Gastrocnemius medialis (tissue), 4 donors: ENCODE measurements at regions not wholly inside any gene's neighbourhood (a gene's known extent, or its start where the extent isn't known, plus 50 kb on each side); places are given as distances from the start of the nearest gene placed in this dataset.

ENCODE experiments used
- POLR2A ChIP-seq, 2 donors: fragments of 450-650 bp; IDR thresholded peaks; one replicate each; pipeline ENCODE4 v1.6.1; 2017; ENCODE audit warnings: antibody characterized with exemption in 2 of 2, mild to moderate bottlenecking in 2 of 2, moderate library complexity in 2 of 2
- TF ChIP-seq, protein P1 (sequence below), 5 experiments: fragments of 450-650 bp in 3 of 5; fragments of 200-600 bp in 2 of 5; sonication (generic) in 2 of 5; IDR thresholded peaks in 4 of 5; conservative IDR thresholded peaks in 1 of 5; 1 replicate in 4 of 5; 2 replicates in 1 of 5; pipeline ENCODE4 v1.5.1; 2016 to 2019; ENCODE audit warnings: antibody characterized with exemption in 5 of 5, mild to moderate bottlenecking in 3 of 5, moderate library complexity in 3 of 5

- TF ChIP-seq, protein P1, sequence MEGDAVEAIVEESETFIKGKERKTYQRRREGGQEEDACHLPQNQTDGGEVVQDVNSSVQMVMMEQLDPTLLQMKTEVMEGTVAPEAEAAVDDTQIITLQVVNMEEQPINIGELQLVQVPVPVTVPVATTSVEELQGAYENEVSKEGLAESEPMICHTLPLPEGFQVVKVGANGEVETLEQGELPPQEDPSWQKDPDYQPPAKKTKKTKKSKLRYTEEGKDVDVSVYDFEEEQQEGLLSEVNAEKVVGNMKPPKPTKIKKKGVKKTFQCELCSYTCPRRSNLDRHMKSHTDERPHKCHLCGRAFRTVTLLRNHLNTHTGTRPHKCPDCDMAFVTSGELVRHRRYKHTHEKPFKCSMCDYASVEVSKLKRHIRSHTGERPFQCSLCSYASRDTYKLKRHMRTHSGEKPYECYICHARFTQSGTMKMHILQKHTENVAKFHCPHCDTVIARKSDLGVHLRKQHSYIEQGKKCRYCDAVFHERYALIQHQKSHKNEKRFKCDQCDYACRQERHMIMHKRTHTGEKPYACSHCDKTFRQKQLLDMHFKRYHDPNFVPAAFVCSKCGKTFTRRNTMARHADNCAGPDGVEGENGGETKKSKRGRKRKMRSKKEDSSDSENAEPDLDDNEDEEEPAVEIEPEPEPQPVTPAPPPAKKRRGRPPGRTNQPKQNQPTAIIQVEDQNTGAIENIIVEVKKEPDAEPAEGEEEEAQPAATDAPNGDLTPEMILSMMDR (IDR thresholded peaks at IDR 0.05 in 4 of 5, conservative IDR thresholded peaks at IDR 0.05 in 1 of 5) = no peak
- TF ChIP-seq POLR2A (IDR thresholded peaks at IDR 0.05) = no peak
These were observed 267.9 kb upstream of the KLF3 start for GRCh38 chr4:38396091-38396490.
